KMS-11 (cell line): ENCODE measurements at regions not wholly inside any gene's neighbourhood (a gene's known extent, or its start where the extent isn't known, plus 50 kb on each side); places are given as distances from the start of the nearest gene placed in this dataset.

Experiments used
- H2AFZ ChIP-seq: fragments of 200-600 bp; sonication (generic); 2 replicates; pipeline ENCODE4 v1.6.1; 2016; ENCODE audit warnings: antibody characterized with exemption, mixed run types, low read depth
- H3K27ac ChIP-seq: fragments of 200-600 bp; sonication (generic); 2 replicates; pipeline ENCODE4 v1.6.1; 2016; ENCODE audit warnings: mild to moderate bottlenecking, mixed run types
- H3K27me3 ChIP-seq: fragments of 200-600 bp; sonication (generic); 2 replicates; pipeline ENCODE4 v1.6.1; 2017; ENCODE audit warnings: mild to moderate bottlenecking, low read depth, mixed run types, moderate library complexity; ENCODE audit not compliant: insufficient read depth
- H3K36me3 ChIP-seq: fragments of 200-600 bp; sonication (generic); 2 replicates; pipeline ENCODE4 v1.6.1; 2017; ENCODE audit warnings: mild to moderate bottlenecking, mixed run types; ENCODE audit not compliant: insufficient read depth
- H3K4me1 ChIP-seq: fragments of 200-600 bp; sonication (generic); 2 replicates; pipeline ENCODE4 v1.6.1; 2016; ENCODE audit warnings: mild to moderate bottlenecking, low read depth, mixed run types; ENCODE audit not compliant: poor library complexity, severe bottlenecking
- H3K4me2 ChIP-seq: fragments of 200-600 bp; sonication (generic); 2 replicates; pipeline ENCODE4 v1.7.0; 2016; ENCODE audit warnings: mild to moderate bottlenecking, mixed run types
- H3K4me3 ChIP-seq: fragments of 200-600 bp; sonication (generic); IDR thresholded peaks from 2 replicates; pipeline ENCODE4 v1.6.1; 2017; ENCODE audit warnings: low read depth, low read length, mixed read lengths; ENCODE audit not compliant: insufficient read depth
- H3K79me2 ChIP-seq: fragments of 200-600 bp; sonication (generic); 2 replicates; pipeline ENCODE4 v1.6.1; 2016; ENCODE audit warnings: low read depth, mixed run types; ENCODE audit not compliant: insufficient read depth
- H3K9ac ChIP-seq: fragments of 200-600 bp; sonication (generic); 2 replicates; pipeline ENCODE4 v1.6.1; 2016; ENCODE audit warnings: mild to moderate bottlenecking, mixed run types
- H4K20me1 ChIP-seq: fragments of 200-600 bp; sonication (generic); 2 replicates; pipeline ENCODE4 v1.6.1; 2016; ENCODE audit warnings: mild to moderate bottlenecking, mixed run types; ENCODE audit not compliant: insufficient read depth
- CTCF ChIP-seq: fragments of 200-600 bp; sonication (generic); conservative IDR thresholded peaks from 2 replicates; pipeline ENCODE4 v1.6.1; 2017; ENCODE audit warnings: low read depth, mild to moderate bottlenecking, antibody characterized with exemption, low read length, moderate library complexity, mixed read lengths

GRCh38 chr12:38961012-38961411 is 55.6 kb upstream of the CPNE8 start:
- H3K4me3 ChIP-seq: no peak overlapping the region
- no peak overlapping the region for H3K9ac ChIP-seq
- no peaks in the 10 kb centered on the region for H3K79me2 ChIP-seq
- H4K20me1 ChIP-seq: no peaks in the 10 kb centered on the region
- no peaks in the 10 kb centered on the region for H3K4me1 ChIP-seq
- TF ChIP-seq CTCF: no peak
- no peaks in the 10 kb centered on the region for H3K36me3 ChIP-seq
- H3K27ac ChIP-seq: no peak overlapping the region
- no peak overlapping the region for H2AFZ ChIP-seq
- no peak overlapping the region for H3K4me2 ChIP-seq
- no peaks in the 10 kb centered on the region for H3K27me3 ChIP-seq

GRCh38 chr12:38956337-38956736 is 50.9 kb upstream of the CPNE8 start:
- Histone ChIP-seq H3K9ac (no peak overlapping the region), H3K4me1 (no peaks in the 10 kb centered on the region)

More at GRCh38 chr12:38956337-38956736, 50.9 kb upstream of the CPNE8 start:
- Histone ChIP-seq H3K4me3 (no peak overlapping the region), H3K4me2 (no peak overlapping the region), H2AFZ (no peak overlapping the region), H3K36me3 (no peaks in the 10 kb centered on the region), H3K27ac (no peak overlapping the region), H3K27me3 (no peaks in the 10 kb centered on the region), H4K20me1 (no peaks in the 10 kb centered on the region), H3K79me2 (no peaks in the 10 kb centered on the region)
- no peak for TF ChIP-seq CTCF
